Gastroesophageal sphincter (tissue), 4 donors: ENCODE measurements at regions not wholly inside any gene's neighbourhood (a gene's known extent, or its start where the extent isn't known, plus 50 kb on each side); places are given as distances from the start of the nearest gene placed in this dataset.

Source experiments
- ATAC-seq: fragments of 150-250 bp; one replicate; pipeline ENCODE4 v1.9.1; 2016; ENCODE audit warnings: mild to moderate bottlenecking, moderate library complexity
- H3K27ac ChIP-seq, 4 donors: fragments of 200-600 bp; sonication (generic) in 3 of 4; 1 replicate in 3 of 4; 2 replicates in 1 of 4; pipeline ENCODE4 v1.5.1; 2016 to 2019
- H3K27me3 ChIP-seq: fragments of 200-600 bp; sonication (generic); one replicate; pipeline ENCODE4 v1.5.1; 2019
- H3K36me3 ChIP-seq, 2 donors: fragments of 200-600 bp; sonication (generic); one replicate each; pipeline ENCODE4 v1.5.1; 2019; ENCODE audit warnings: control low read depth in 1 of 2
- H3K4me1 ChIP-seq, 3 donors: fragments of 200-600 bp; sonication (generic); 1 replicate in 2 of 3; 2 replicates in 1 of 3; pipeline ENCODE4 v1.5.1; 2016 to 2019; ENCODE audit warnings: control low read depth in 2 of 3
- H3K4me3 ChIP-seq, 2 donors: fragments of 200-600 bp; sonication (generic); one replicate each; pipeline ENCODE4 v1.5.1; 2019; ENCODE audit warnings: mild to moderate bottlenecking in 1 of 2, moderate library complexity in 1 of 2
- H3K9me3 ChIP-seq, 3 donors: fragments of 200-600 bp; sonication (generic); one replicate each; pipeline ENCODE4 v1.5.1; 2017 to 2019; ENCODE audit warnings: control low read depth in 2 of 3
- CTCF ChIP-seq, 4 experiments: fragments of 200-600 bp in 2 of 4; fragments of 450-650 bp in 2 of 4; sonication (generic) in 1 of 4; IDR thresholded peaks; one replicate each; pipeline ENCODE4 v1.5.1; 2017 to 2019; ENCODE audit warnings: antibody characterized with exemption in 4 of 4, mild to moderate bottlenecking in 2 of 4, moderate library complexity in 2 of 4
- EP300 ChIP-seq: sonication (generic); formaldehyde crosslinking; IDR thresholded peaks from one replicate; pipeline ENCODE4 v1.6.1; 2017; ENCODE audit warnings: antibody characterized with exemption, mild to moderate bottlenecking
- POLR2A ChIP-seq, 2 donors: fragments of 450-650 bp; IDR thresholded peaks; one replicate each; pipeline ENCODE4 v1.6.1; 2017; ENCODE audit warnings: antibody characterized with exemption in 2 of 2, mild to moderate bottlenecking in 2 of 2, moderate library complexity in 1 of 2
- POLR2AphosphoS5 ChIP-seq: sonication (generic); formaldehyde crosslinking; IDR thresholded peaks from one replicate; pipeline ENCODE4 v1.6.1; 2017; ENCODE audit warnings: antibody characterized with exemption
- WGBS, 2 donors: methylation state at CpG; one replicate each; pipeline ENCODE4 v1.1.5; 2018; ENCODE audit warnings: low coverage in 1 of 2; 5-methylcytosine and 5-hydroxymethylcytosine counted together

GRCh38 chr9:120289990-120290975 lies 289.7 kb downstream of the CDK5RAP2 start:
- ATAC-seq: no peak
- Histone ChIP-seq H3K4me3 (no peak overlapping the region), H3K9me3 (no peaks in the 10 kb centered on the region), H3K27ac (no peak overlapping the region), H3K27me3 (no peaks in the 10 kb centered on the region), H3K4me1 (no peaks in the 10 kb centered on the region), H3K36me3 (no peaks in the 10 kb centered on the region)
- WGBS, 2 donors: 22 to 61% methylated on average over 6 to 7 of the region's 9 CpGs
- no peak for TF ChIP-seq EP300

- Histone ChIP-seq H3K27me3 (no peaks in the 10 kb centered on the region), H3K4me1 (no peaks in the 10 kb centered on the region), H3K9me3 (no peaks in the 10 kb centered on the region), H3K36me3 (no peaks in the 10 kb centered on the region), H3K27ac (no peak overlapping the region), H3K4me3 (no peak overlapping the region)
- TF ChIP-seq POLR2A (IDR thresholded peaks at IDR 0.05) (no peak), POLR2AphosphoS5 (no peak), EP300 (no peak), CTCF (IDR thresholded peaks at IDR 0.05) (no peak)
- no peak for ATAC-seq
These were observed 290.9 kb downstream of the CDK5RAP2 start for GRCh38 chr9:120289098-120289497.

GRCh38 chr9:120286530-120286929 lies 293.4 kb downstream of the CDK5RAP2 start:
- Histone ChIP-seq H3K4me1 (no peaks in the 10 kb centered on the region), H3K9me3 (no peaks in the 10 kb centered on the region), H3K27me3 (no peaks in the 10 kb centered on the region), H3K36me3 (no peaks in the 10 kb centered on the region), H3K4me3 (no peak overlapping the region), H3K27ac (no peak overlapping the region)
- TF ChIP-seq EP300 (no peak), POLR2AphosphoS5 (no peak), CTCF (IDR thresholded peaks at IDR 0.05) (no peak), POLR2A (IDR thresholded peaks at IDR 0.05) (no peak)
- 60 to 76% methylated on average over 2 to 3 of the region's 3 CpGs for WGBS, 2 donors
- no peak for ATAC-seq

GRCh38 chr9:120284821-120285220 lies 295.1 kb downstream of the CDK5RAP2 start:
- H3K36me3 ChIP-seq: no peaks in the 10 kb centered on the region
- WGBS, 2 donors: 33 to 75% methylated on average over 1 to 2 of the region's 2 CpGs
- TF ChIP-seq CTCF (IDR thresholded peaks at IDR 0.05) (no peak), EP300 (no peak), POLR2A (IDR thresholded peaks at IDR 0.05) (no peak), POLR2AphosphoS5 (no peak)
- no peak overlapping the region for H3K4me3 ChIP-seq
- H3K4me1 ChIP-seq: no peaks in the 10 kb centered on the region
- H3K27ac ChIP-seq: no peak overlapping the region
- no peaks in the 10 kb centered on the region for H3K9me3 ChIP-seq
- no peaks in the 10 kb centered on the region for H3K27me3 ChIP-seq
- no peak for ATAC-seq

GRCh38 chr9:120281665-120282064 lies 298.3 kb downstream of the CDK5RAP2 start:
- TF ChIP-seq POLR2AphosphoS5 (no peak), POLR2A (IDR thresholded peaks at IDR 0.05) (no peak), CTCF (IDR thresholded peaks at IDR 0.05) (no peak), EP300 (no peak)
- WGBS, 2 donors: 78% methylated on average over 2 of the region's 2 CpGs; no CpG with 5 or more reads in 1 of the 2 donors
- no peaks in the 10 kb centered on the region for H3K27me3 ChIP-seq
- H3K27ac ChIP-seq: no peak overlapping the region
- no peaks in the 10 kb centered on the region for H3K36me3 ChIP-seq
- no peak for ATAC-seq
- no peaks in the 10 kb centered on the region for H3K4me1 ChIP-seq
- H3K4me3 ChIP-seq: no peak overlapping the region
- H3K9me3 ChIP-seq: peaks cover 0 to 8% (median 0%) of the 10 kb centered on the region in 3 donors
